ENCODE measurements at regions not wholly inside any gene's neighbourhood (a gene's known extent, or its start where the extent isn't known, plus 50 kb on each side); places are given as distances from the start of the nearest gene placed in this dataset.
"Not testable (repeated sequence)": the region's sequence is repeated elsewhere in the genome, so short reads cannot be mapped to it uniquely, and the experiment has no call there.

- no peak for TF ChIP-seq POLR2A (IDR thresholded peaks at IDR 0.05; ENCODE audit: low read depth, low read length)
- FAIRE-seq (no peak), DNase-seq (ENCODE audit: insufficient read length, low spot score) (no peak)
Observed at GRCh38 chr4:31194823-31195222, 474.7 kb downstream of the PCDH7 start.

GRCh38 chr4:31199644-31200043, 479.5 kb downstream of the PCDH7 start:
- no peak for FAIRE-seq
- no peak for TF ChIP-seq POLR2A (IDR thresholded peaks at IDR 0.05; ENCODE audit: low read depth, low read length)
- no peak for DNase-seq (ENCODE audit: insufficient read length, low spot score)

GRCh38 chr4:31202054-31202453, 481.9 kb downstream of the PCDH7 start:
- not testable (repeated sequence) for FAIRE-seq; DNase-seq (ENCODE audit: insufficient read length, low spot score)

- FAIRE-seq (no peak), DNase-seq (ENCODE audit: insufficient read length, low spot score) (no peak)
- TF ChIP-seq POLR2A (IDR thresholded peaks at IDR 0.05; ENCODE audit: low read depth, low read length): no peak
Observed at GRCh38 chr4:31204874-31205273, 484.7 kb downstream of the PCDH7 start.

- FAIRE-seq (no peak), DNase-seq (ENCODE audit: insufficient read length, low spot score) (no peak)
- no peak for TF ChIP-seq POLR2A (IDR thresholded peaks at IDR 0.05; ENCODE audit: low read depth, low read length)
Observed at GRCh38 chr4:31220921-31221320, 500.8 kb downstream of the PCDH7 start.

GRCh38 chr4:31228068-31228467, 507.9 kb downstream of the PCDH7 start:
- DNase-seq (ENCODE audit: insufficient read length, low spot score) (no peak), FAIRE-seq (no peak)
- no peak for TF ChIP-seq POLR2A (IDR thresholded peaks at IDR 0.05; ENCODE audit: low read depth, low read length)

GRCh38 chr4:31230594-31230993, 510.4 kb downstream of the PCDH7 start:
- TF ChIP-seq POLR2A (IDR thresholded peaks at IDR 0.05; ENCODE audit: low read depth, low read length): no peak
- no peak for DNase-seq (ENCODE audit: insufficient read length, low spot score)
- FAIRE-seq: no peak

GRCh38 chr4:31234494-31234893, 514.3 kb downstream of the PCDH7 start:
- TF ChIP-seq POLR2A (IDR thresholded peaks at IDR 0.05; ENCODE audit: low read depth, low read length): no peak
- DNase-seq (ENCODE audit: insufficient read length, low spot score) (no peak), FAIRE-seq (no peak)

- FAIRE-seq (no peak), DNase-seq (ENCODE audit: insufficient read length, low spot score) (no peak)
- TF ChIP-seq POLR2A (IDR thresholded peaks at IDR 0.05; ENCODE audit: low read depth, low read length): no peak
Observed at GRCh38 chr4:31234901-31235300, 514.7 kb downstream of the PCDH7 start.

GRCh38 chr4:31236020-31236638, 516.0 kb downstream of the PCDH7 start:
- no peak for TF ChIP-seq POLR2A (IDR thresholded peaks at IDR 0.05; ENCODE audit: low read depth, low read length)
- FAIRE-seq: no peak
- no peak for DNase-seq (ENCODE audit: insufficient read length, low spot score)

GRCh38 chr4:31236639-31237173, 516.5 kb downstream of the PCDH7 start:
- TF ChIP-seq POLR2A (IDR thresholded peaks at IDR 0.05; ENCODE audit: low read depth, low read length): no peak
- FAIRE-seq (no peak), DNase-seq (ENCODE audit: insufficient read length, low spot score) (no peak)

- TF ChIP-seq POLR2A (IDR thresholded peaks at IDR 0.05; ENCODE audit: low read depth, low read length): no peak
- DNase-seq (ENCODE audit: insufficient read length, low spot score) (no peak), FAIRE-seq (no peak)
Observed at GRCh38 chr4:31237233-31237632, 517.1 kb downstream of the PCDH7 start.

GRCh38 chr4:31239886-31240285, 519.7 kb downstream of the PCDH7 start:
- no peak for DNase-seq (ENCODE audit: insufficient read length, low spot score)
- no peak for FAIRE-seq

GRCh38 chr4:31241504-31242106, 521.4 kb downstream of the PCDH7 start:
- TF ChIP-seq POLR2A (IDR thresholded peaks at IDR 0.05; ENCODE audit: low read depth, low read length): no peak
- no peak for DNase-seq (ENCODE audit: insufficient read length, low spot score)
- FAIRE-seq: no peak

More at GRCh38 chr4:31239886-31240285, 519.7 kb downstream of the PCDH7 start:
- no peak for TF ChIP-seq POLR2A (IDR thresholded peaks at IDR 0.05; ENCODE audit: low read depth, low read length)

GRCh38 chr4:31246856-31247255, 526.7 kb downstream of the PCDH7 start:
- no peak for TF ChIP-seq POLR2A (IDR thresholded peaks at IDR 0.05; ENCODE audit: low read depth, low read length)
- no peak for DNase-seq (ENCODE audit: insufficient read length, low spot score)
- FAIRE-seq: no peak

All from H54 (cell line).